HCT116 (cell line): ENCODE measurements at regions not wholly inside any gene's neighbourhood (a gene's known extent, or its start where the extent isn't known, plus 50 kb on each side); places are given as distances from the start of the nearest gene placed in this dataset.

Source experiments
- EZH2phosphoT487 ChIP-seq: fragments of 200-600 bp; IDR thresholded peaks from 2 replicates; pipeline ENCODE4 v1.6.1; 2018; ENCODE audit warnings: antibody characterized with exemption, borderline replicate concordance
- POLR2A ChIP-seq: IDR thresholded peaks from 2 replicates; pipeline ENCODE4 v1.7.0; 2011; ENCODE audit warnings: borderline replicate concordance; ENCODE audit not compliant: insufficient read depth, insufficient read length; ENCODE audit errors: extremely low read depth
- POLR2AphosphoS5 ChIP-seq: IDR thresholded peaks from 2 replicates; pipeline ENCODE4 v1.6.1; 2011; ENCODE audit warnings: mild to moderate bottlenecking, low read depth, low read length, moderate library complexity
- RAD21 ChIP-seq: IDR thresholded peaks from 2 replicates; pipeline ENCODE4 v1.6.1; 2012; ENCODE audit warnings: low read depth, mild to moderate bottlenecking
- SIN3A ChIP-seq: IDR thresholded peaks from 2 replicates; pipeline ENCODE4 v1.6.1; 2012; ENCODE audit warnings: low read depth
- ZNF274 ChIP-seq: fragments of 200-500 bp; sonication (Bioruptor generic); IDR thresholded peaks from 2 replicates; pipeline ENCODE4 v1.6.1; 2014; ENCODE audit warnings: mild to moderate bottlenecking, low read depth, low read length, inconsistent platforms
- TF ChIP-seq, protein P1 (sequence below): IDR thresholded peaks from 2 replicates; pipeline ENCODE4 v1.6.1; 2011; ENCODE audit warnings: mild to moderate bottlenecking, low read length, moderate library complexity; ENCODE audit not compliant: insufficient replicate concordance; ENCODE audit errors: extremely low read depth
- TF ChIP-seq, protein P2 (sequence below), 3 experiments: fragments of 200-600 bp in 1 of 3; sonication (generic) in 1 of 3; IDR thresholded peaks in 2 of 3; conservative IDR thresholded peaks in 1 of 3; 2 replicates each; pipeline ENCODE4 v1.5.1; 2012 to 2017; ENCODE audit warnings: low read depth in 2 of 3, low read length in 2 of 3, antibody characterized with exemption in 1 of 3, borderline replicate concordance in 1 of 3, control low read depth in 1 of 3, mild to moderate bottlenecking in 1 of 3, mixed read lengths in 1 of 3, mixed run types in 1 of 3, moderate library complexity in 1 of 3; ENCODE audit not compliant: insufficient read depth in 1 of 3
- TF ChIP-seq, protein P3 (sequence below): IDR thresholded peaks from 2 replicates; pipeline ENCODE4 v1.6.1; 2012

DNA sequence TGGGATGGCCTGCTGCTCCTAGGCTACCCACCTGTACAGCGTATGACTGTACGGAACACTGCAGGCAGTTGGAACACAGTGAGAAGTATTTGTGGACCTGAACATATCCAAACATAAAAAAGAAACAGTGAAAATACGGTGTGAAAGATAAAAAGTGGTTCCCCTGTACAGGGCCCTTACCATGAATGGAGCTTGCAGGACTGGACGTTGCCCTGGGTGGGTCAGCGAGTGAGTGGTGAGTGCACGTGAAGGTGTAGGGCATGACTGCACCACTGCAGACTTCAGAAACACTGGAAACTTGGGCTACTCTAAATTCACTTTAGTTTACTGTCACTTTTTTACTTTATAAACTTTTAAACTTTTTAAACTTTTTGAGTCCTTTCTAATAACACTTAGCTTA, 71.2 kb upstream of the SLC6A6 start:
- TF ChIP-seq POLR2A (no peak), POLR2AphosphoS5 (no peak), ZNF274 (no peak), SIN3A (no peak), EZH2phosphoT487 (no peak), RAD21 (no peak)
- TF ChIP-seq, protein P1, sequence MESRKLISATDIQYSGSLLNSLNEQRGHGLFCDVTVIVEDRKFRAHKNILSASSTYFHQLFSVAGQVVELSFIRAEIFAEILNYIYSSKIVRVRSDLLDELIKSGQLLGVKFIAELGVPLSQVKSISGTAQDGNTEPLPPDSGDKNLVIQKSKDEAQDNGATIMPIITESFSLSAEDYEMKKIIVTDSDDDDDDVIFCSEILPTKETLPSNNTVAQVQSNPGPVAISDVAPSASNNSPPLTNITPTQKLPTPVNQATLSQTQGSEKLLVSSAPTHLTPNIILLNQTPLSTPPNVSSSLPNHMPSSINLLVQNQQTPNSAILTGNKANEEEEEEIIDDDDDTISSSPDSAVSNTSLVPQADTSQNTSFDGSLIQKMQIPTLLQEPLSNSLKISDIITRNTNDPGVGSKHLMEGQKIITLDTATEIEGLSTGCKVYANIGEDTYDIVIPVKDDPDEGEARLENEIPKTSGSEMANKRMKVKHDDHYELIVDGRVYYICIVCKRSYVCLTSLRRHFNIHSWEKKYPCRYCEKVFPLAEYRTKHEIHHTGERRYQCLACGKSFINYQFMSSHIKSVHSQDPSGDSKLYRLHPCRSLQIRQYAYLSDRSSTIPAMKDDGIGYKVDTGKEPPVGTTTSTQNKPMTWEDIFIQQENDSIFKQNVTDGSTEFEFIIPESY: no peak
- TF ChIP-seq, protein P2, sequence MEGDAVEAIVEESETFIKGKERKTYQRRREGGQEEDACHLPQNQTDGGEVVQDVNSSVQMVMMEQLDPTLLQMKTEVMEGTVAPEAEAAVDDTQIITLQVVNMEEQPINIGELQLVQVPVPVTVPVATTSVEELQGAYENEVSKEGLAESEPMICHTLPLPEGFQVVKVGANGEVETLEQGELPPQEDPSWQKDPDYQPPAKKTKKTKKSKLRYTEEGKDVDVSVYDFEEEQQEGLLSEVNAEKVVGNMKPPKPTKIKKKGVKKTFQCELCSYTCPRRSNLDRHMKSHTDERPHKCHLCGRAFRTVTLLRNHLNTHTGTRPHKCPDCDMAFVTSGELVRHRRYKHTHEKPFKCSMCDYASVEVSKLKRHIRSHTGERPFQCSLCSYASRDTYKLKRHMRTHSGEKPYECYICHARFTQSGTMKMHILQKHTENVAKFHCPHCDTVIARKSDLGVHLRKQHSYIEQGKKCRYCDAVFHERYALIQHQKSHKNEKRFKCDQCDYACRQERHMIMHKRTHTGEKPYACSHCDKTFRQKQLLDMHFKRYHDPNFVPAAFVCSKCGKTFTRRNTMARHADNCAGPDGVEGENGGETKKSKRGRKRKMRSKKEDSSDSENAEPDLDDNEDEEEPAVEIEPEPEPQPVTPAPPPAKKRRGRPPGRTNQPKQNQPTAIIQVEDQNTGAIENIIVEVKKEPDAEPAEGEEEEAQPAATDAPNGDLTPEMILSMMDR (IDR thresholded peaks at IDR 0.05 in 2 of 3, conservative IDR thresholded peaks at IDR 0.05 in 1 of 3; ENCODE audit: borderline replicate concordance in 1 of 3, insufficient read depth in 1 of 3, low read depth in 2 of 3, low read length in 2 of 3): no peak
- TF ChIP-seq, protein P3, sequence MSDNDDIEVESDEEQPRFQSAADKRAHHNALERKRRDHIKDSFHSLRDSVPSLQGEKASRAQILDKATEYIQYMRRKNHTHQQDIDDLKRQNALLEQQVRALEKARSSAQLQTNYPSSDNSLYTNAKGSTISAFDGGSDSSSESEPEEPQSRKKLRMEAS: no peak
